ENCODE measurements at regions not wholly inside any gene's neighbourhood (a gene's known extent, or its start where the extent isn't known, plus 50 kb on each side); places are given as distances from the start of the nearest gene placed in this dataset.
"Not testable (repeated sequence)": the region's sequence is repeated elsewhere in the genome, so short reads cannot be mapped to it uniquely, and the experiment has no call there.

- no peak for DNase-seq
Observed at GRCh38 chrX:130552444-130553073, 150.8 kb downstream of the RBMX2 start.

DNA sequence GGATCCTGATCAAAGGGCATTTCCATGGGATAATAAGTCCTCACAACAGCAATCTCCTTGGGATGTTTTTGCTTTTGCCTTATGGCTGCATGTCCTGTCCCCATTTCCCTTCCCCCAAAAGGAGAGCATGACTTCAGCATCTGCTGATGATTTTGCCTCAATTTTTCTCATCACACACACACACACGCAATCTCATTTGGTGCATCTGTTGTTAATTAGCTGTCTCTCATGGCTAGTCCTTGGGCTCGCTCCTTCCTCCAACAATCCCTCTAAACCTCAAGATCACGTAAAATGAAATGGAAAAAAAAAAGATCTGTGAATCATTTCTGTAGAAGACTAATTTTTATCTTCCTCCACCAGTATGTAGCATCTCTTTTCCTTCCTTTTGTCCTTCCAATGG lies 153.6 kb downstream of the RBMX2 start:
- DNase-seq = peak; percentile 1

DNA sequence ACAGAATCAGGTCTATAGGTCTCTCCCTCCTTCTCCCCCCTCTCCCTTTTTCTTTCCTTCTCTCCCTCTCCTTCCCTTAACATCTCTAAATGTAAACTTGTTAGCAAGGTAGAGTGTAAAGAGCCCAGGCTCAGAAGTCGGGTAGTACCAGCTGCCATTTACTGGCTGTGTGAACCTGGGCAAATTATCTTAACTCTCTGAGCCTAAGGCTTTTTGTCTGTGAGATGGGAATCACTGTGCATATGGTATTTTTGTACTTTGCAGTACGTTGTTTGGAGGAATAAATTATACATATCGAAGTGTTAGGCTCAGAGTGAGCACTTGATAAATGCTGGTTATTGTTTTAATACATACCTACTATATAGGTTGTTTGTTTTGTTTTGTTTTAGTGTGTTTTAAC lies 154.0 kb downstream of the RBMX2 start:
- no peak for DNase-seq

- no peak for DNase-seq
Observed at GRCh38 chrX:130556951-130557350, 155.2 kb downstream of the RBMX2 start.

- no peak for DNase-seq
Observed at GRCh38 chrX:130560544-130560943, 158.8 kb downstream of the RBMX2 start.

- DNase-seq = no peak
Observed at GRCh38 chrX:130561930-130562329, 160.1 kb downstream of the RBMX2 start.

DNA sequence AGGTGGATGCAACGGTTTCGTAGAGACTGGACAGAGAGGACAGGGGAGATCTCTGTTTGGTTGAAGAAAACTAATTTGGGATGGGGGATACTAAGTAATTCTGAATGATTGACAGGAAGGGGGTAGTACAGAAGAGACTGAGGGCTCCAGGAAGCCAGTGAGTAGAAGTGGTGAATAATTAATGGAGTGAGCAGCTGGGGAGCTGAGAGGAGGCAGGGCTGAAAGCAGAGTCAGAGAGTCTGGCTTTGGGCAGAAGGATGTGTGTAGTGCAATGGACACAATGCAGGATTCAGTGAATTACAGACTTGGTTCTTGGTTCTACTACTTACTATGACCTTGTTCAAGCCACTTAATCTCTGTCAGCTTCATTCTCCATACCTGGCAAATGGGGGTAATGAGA lies 161.7 kb downstream of the RBMX2 start:
- DNase-seq = no peak

DNA sequence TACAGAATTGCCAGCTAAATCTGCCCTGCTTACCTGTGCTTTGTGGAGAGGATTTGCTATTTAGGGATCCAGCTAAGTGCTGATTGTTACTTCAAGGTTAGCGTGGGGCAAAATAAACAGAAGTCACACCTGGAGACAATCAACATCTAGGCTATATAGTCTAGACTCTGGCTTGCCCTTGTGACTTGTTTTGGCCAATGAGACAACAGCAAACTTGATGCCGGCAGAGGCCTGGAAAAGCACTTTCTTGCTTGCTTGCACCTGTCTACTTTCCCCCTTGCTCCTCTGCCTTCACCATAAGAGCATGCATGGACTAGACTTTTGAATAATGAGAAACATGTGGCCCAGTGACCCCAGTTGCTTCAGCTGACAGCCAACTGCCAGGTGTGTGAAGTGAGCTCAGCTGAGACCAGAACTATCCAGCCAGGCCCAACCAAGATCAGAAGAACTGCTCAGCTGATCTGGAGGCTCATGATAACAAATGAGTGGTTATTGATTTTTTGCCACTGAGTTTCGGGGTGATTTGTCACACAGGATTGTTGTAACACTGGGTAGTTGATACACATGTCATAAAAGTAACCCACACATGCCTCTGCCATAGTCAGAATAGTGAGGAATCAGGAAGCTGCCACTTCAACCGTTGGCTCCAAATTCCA lies 164.4 kb downstream of the RBMX2 start:
- no peak for DNase-seq

DNA sequence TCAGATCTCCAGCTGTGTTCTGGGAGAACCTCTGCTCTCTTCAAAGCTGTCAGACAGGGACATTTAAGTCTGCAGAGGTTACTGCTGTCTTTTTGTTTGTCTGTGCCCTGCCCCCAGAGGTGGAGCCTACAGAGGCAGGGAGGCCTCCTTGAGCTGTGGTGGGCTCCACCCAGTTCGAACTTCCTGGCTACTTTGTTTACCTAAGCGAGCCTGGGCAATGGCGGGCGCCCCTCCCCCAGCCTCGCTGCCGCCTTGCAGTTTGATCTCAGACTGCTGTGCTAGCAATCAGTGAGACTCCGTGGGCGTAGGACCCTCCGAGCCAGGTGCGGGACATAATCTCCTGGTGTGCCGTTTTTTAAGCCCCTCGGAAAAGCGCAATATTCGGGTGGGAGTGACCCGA lies 171.2 kb downstream of the RBMX2 start:
- not testable (repeated sequence) for DNase-seq

Data from EL (cell line).